ENCODE measurements at regions not wholly inside any gene's neighbourhood (a gene's known extent, or its start where the extent isn't known, plus 50 kb on each side); places are given as distances from the start of the nearest gene placed in this dataset.

DNA sequence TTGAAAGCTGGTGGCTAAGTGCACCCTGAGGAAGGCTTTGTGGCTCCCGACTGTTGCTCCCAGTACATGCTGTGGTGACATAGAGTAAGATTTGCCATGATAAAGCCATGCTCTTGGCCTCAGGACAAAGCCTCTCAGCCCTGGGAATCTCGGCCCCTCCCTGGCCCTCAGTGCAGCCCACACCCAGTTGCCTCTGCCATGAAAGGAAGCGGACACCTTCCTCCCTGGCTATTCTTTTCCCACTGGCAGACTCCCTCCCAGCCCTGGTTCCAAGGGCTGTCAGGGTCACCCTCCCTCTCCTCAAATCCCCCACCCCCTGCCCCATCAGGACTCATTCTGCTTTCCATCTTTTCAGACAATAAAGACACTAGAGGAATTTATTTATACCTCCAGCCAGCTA is 119.8 kb upstream of the NEO1 start:
- Histone ChIP-seq H3K27me3 (ENCODE audit: control insufficient read depth, insufficient read depth, low read length) (no peaks in the 10 kb centered on the region), H3K36me3 (ENCODE audit: control insufficient read depth, insufficient read depth, low read length) (no peaks in the 10 kb centered on the region), H3K4me3 (ENCODE audit: low read depth, low read length) (no peak overlapping the region)
- TF ChIP-seq, protein P1, sequence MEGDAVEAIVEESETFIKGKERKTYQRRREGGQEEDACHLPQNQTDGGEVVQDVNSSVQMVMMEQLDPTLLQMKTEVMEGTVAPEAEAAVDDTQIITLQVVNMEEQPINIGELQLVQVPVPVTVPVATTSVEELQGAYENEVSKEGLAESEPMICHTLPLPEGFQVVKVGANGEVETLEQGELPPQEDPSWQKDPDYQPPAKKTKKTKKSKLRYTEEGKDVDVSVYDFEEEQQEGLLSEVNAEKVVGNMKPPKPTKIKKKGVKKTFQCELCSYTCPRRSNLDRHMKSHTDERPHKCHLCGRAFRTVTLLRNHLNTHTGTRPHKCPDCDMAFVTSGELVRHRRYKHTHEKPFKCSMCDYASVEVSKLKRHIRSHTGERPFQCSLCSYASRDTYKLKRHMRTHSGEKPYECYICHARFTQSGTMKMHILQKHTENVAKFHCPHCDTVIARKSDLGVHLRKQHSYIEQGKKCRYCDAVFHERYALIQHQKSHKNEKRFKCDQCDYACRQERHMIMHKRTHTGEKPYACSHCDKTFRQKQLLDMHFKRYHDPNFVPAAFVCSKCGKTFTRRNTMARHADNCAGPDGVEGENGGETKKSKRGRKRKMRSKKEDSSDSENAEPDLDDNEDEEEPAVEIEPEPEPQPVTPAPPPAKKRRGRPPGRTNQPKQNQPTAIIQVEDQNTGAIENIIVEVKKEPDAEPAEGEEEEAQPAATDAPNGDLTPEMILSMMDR (IDR thresholded peaks at IDR 0.05; ENCODE audit: insufficient read depth, low read depth, low read length) = no peak
- CTCF ChIA-PET = no interaction called here
- POLR2A ChIA-PET = no interaction called here
- DNase-seq (ENCODE audit: low read depth) = no peak

DNA sequence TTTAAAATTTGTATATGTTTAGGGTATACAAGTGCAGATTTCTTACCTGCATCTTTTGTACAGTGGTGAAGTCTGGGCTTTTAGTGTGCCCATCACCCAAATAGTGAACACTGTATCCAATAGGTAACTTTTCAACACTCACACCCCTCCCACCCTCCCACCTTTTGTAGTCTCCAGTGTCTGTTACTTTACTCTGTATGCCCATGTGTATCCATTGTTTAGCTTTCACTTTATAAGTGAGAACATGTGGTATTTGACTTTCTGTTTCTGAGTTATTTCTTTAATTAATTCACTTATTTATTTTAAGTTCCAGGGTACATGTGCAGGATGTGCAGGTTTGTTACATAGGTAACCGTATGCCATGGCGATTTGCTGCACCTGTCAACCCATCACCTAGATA is 124.8 kb upstream of the NEO1 start:
- Histone ChIP-seq H3K27me3 (ENCODE audit: control insufficient read depth, insufficient read depth, low read length) (no peaks in the 10 kb centered on the region), H3K36me3 (ENCODE audit: control insufficient read depth, insufficient read depth, low read length) (no peaks in the 10 kb centered on the region), H3K4me3 (ENCODE audit: low read depth, low read length) (no peak overlapping the region)
- CTCF ChIA-PET = no interaction called here
- POLR2A ChIA-PET = no interaction called here
- TF ChIP-seq, protein P1 (IDR thresholded peaks at IDR 0.05; ENCODE audit: insufficient read depth, low read depth, low read length) = no peak
- no peak for DNase-seq (ENCODE audit: low read depth)

DNA sequence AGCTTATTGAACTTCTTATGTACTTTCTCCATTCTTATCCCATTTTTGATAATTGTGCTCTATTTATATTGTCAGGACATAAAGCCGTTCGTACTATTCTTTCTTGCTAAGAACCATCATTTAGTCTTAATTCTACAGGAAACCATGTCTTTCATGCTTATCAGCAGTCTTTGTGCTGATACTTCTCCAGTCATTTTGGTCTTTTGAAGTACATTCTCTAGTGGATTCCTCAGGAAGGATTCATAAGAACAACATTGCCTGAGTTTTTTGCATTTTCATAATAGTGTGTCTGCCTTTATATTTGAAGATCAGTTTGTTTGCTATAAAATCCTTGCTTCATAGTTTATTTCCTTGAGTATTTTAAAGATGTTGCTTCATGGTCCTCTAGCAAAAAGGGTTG is 126.6 kb upstream of the NEO1 start:
- POLR2A ChIA-PET = no interaction called here
- Histone ChIP-seq H3K27me3 (ENCODE audit: control insufficient read depth, insufficient read depth, low read length) (no peaks in the 10 kb centered on the region), H3K4me3 (ENCODE audit: low read depth, low read length) (no peak overlapping the region), H3K36me3 (ENCODE audit: control insufficient read depth, insufficient read depth, low read length) (no peaks in the 10 kb centered on the region)
- TF ChIP-seq, protein P1 (IDR thresholded peaks at IDR 0.05; ENCODE audit: insufficient read depth, low read depth, low read length) = no peak
- CTCF ChIA-PET = no interaction called here
- no peak for DNase-seq (ENCODE audit: low read depth)

DNA sequence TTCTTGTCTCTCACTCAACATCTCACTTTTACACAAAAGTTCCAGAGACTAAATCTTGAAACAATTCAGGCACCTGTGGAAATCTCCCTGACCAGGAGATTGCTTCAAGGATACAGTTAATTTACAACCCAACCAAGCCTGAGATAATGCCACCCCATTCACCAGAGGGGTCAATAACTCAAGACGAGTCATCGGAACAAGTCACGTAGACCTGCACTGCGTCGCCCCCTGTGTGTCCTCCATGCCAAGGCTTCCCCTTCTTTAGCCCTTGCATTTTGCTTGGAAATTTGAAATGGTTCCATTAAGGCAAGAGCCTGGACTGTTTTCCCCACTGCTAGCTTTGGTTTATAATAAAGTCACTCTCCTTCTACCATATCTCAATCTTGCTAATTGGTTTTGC is 129.0 kb upstream of the NEO1 start:
- ChIA-PET CTCF (interaction anchor here (0.8 kb wide), 1 partner anchor 18 kb away, joined by 3 read pairs; no protein-coding TSS in a partner anchor), POLR2A (no interaction called here)
- no peaks in the 10 kb centered on the region for H3K27me3 ChIP-seq (ENCODE audit: control insufficient read depth, insufficient read depth, low read length)
- TF ChIP-seq, protein P1 (IDR thresholded peaks at IDR 0.05; ENCODE audit: insufficient read depth, low read depth, low read length) = no peak
- H3K36me3 ChIP-seq (ENCODE audit: control insufficient read depth, insufficient read depth, low read length) = no peaks in the 10 kb centered on the region
- no peak for DNase-seq (ENCODE audit: low read depth)
- no peak overlapping the region for H3K4me3 ChIP-seq (ENCODE audit: low read depth, low read length)

DNA sequence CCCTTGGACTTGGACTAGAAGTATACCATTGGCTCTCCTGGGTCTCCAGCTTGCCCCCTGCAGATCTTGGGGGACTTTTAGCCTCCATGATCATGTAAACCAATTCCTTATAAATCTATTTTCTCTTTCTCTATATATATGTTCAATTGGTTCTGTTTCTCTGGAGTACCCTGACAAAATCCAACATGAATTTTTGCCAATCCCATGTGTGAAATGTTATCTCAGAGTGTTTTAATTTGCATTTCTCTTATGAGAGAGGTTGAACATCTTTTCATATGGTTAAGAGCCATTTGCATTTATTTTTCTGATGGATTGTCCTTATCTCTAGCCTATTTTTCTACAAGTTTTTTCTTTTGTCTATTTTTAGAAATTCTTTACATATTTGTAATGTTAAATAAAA is 131.7 kb upstream of the NEO1 start:
- CTCF ChIA-PET = no interaction called here

More for the DNA sequence above, 131.7 kb upstream of the NEO1 start:
- TF ChIP-seq, protein P1 (IDR thresholded peaks at IDR 0.05; ENCODE audit: insufficient read depth, low read depth, low read length) = no peak
- Histone ChIP-seq H3K36me3 (ENCODE audit: control insufficient read depth, insufficient read depth, low read length) (no peaks in the 10 kb centered on the region), H3K27me3 (ENCODE audit: control insufficient read depth, insufficient read depth, low read length) (no peaks in the 10 kb centered on the region), H3K4me3 (ENCODE audit: low read depth, low read length) (no peak overlapping the region)
- no peak for DNase-seq (ENCODE audit: low read depth)
- POLR2A ChIA-PET = no interaction called here

All from BJ (cell line).